GM13976 (cell line): ENCODE measurements at regions not wholly inside any gene's neighbourhood (a gene's known extent, or its start where the extent isn't known, plus 50 kb on each side); places are given as distances from the start of the nearest gene placed in this dataset.

Source experiments
- DNase-seq: peaks from one replicate; pipeline ENCODE4 v3.0.0; 2012; ENCODE audit warnings: low spot score
- in situ Hi-C: fragments of 300-500 bp; cut with MboI; formaldehyde crosslinking; loops from one replicate; pipeline ENCODE4 v1.12.0; 2022; ENCODE audit warnings: low sequenced_read_pairs, mixed read lengths, inconsistent platforms; ENCODE audit not compliant: unreplicated experiment
- TF ChIP-seq, protein P1 (sequence below): IDR thresholded peaks from 2 replicates; pipeline ENCODE4 v1.5.1; 2012; ENCODE audit warnings: borderline replicate concordance, mild to moderate bottlenecking; ENCODE audit not compliant: insufficient read depth; ENCODE audit errors: extremely low read depth, missing control alignments, control extremely low read depth

DNA sequence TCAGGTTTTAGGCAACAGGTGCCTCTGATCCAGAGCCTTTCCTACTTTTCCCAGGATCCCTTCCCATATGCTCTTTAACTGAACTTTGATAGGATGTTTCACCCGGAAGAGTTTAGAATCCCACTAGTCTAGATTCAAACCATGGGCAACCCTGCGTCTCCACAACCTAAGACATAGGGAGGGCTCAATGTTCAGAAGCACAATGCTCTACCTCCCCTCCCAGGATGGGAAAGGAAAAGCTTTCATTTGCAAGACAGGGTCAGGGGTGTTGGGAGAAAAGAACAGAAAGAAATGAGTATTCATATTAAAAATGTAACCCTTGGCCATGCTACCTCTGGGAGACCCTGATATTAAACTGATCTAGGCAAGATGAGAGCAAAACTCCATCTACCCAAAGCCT is 230.4 kb downstream of the MREG start:
- in situ Hi-C loops: no loop called here
- no peak for DNase-seq
- TF ChIP-seq, protein P1, sequence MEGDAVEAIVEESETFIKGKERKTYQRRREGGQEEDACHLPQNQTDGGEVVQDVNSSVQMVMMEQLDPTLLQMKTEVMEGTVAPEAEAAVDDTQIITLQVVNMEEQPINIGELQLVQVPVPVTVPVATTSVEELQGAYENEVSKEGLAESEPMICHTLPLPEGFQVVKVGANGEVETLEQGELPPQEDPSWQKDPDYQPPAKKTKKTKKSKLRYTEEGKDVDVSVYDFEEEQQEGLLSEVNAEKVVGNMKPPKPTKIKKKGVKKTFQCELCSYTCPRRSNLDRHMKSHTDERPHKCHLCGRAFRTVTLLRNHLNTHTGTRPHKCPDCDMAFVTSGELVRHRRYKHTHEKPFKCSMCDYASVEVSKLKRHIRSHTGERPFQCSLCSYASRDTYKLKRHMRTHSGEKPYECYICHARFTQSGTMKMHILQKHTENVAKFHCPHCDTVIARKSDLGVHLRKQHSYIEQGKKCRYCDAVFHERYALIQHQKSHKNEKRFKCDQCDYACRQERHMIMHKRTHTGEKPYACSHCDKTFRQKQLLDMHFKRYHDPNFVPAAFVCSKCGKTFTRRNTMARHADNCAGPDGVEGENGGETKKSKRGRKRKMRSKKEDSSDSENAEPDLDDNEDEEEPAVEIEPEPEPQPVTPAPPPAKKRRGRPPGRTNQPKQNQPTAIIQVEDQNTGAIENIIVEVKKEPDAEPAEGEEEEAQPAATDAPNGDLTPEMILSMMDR: no peak

DNA sequence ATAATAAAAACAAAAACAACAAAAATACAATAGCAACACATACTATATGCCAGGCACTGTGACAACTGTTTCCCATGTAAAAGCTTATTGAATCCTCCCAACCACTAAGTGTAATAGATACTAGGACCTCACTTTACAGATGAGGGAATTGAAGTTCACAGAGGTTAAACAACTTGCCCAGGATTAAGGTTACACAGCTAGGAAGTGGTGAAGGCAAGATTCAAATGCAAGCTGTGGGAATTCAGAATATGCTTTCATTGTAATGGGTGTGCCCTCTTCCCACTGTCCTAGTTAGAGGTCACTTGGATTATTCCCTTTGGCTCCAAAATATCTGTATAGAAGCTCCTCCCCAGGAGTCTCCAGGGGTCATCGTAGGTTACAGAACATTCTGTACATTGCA is 231.1 kb downstream of the MREG start:
- DNase-seq: no peak
- in situ Hi-C loops: no loop called here
- TF ChIP-seq, protein P1: no peak

DNA sequence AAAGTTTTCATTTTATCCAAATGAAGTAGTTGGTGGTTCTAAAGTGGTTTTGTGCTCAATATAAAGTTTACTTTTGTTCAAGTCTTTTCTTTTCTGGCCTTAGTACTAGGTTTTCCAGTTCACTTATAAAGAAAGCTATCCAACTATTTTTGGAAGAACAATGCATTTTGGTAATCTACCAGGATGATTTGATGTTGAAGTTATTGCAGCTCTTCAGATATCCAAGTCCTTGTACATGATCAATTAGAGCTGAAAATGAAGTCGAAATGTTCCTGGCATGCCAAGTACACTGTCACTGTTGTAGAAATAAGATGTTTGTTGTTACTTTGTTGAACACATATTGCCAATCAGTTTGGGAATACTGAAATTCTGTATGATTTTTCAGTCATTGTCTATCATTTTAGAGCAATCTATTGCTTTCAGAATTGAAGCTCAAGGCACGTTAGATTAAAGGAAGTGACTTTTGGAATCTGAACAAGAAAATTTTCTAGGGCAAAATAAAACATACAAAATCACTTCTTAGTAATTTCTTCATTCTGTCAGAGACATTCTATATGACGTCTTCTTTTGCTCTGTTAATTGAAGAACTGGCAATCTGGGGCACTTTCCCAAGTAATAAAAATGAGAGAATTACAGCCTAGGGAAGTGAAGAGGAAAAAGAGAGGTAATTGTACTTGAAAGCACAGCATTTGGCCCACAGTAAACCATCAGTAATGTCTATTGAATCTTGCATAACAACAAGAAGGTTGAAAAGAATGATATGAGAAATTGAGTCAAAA is 232.3 kb downstream of the MREG start:
- no peak for DNase-seq
- TF ChIP-seq, protein P1: no peak
- in situ Hi-C loops: no loop called here

DNA sequence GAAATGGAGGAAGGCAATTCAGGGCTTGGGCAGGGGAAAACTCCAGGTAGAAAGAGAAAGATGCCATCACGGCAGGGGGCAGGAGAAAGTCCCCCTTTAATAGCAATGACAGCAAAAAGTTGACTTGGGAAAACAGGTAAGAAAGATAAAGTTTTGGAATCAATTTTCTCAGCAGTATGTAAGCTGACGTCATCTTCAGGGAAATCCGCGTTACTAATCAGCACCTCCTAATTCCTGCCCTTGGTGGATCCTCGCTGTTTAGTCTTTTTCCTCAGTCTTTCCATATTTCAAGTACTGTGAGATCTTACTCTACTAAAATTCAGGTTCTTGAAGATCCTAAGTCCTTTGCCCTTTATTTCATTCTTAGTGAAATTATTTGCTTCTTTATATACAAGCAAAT is 233.0 kb downstream of the MREG start:
- in situ Hi-C loops: no loop called here

DNA sequence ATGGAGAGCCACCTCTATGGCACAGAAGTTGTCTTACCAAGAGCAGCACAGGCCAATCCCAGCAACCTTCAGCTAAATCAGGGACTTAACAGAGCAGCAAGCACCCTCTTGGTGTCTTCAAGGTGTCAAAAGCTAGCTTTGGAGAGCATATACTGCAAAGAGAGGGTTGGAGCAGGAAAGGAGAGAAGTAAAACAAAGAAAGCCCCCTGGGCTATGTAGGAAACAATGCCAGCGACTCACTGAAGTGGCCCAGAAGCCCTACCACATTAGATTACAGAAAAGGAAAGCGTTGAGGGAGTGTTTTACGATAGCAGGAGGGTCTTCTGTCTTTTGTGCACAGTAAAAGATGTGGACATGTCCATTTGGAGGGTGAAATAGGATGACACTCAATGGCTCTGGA is 233.4 kb downstream of the MREG start:
- DNase-seq: no peak
- in situ Hi-C loops: no loop called here
- TF ChIP-seq, protein P1: no peak

More for the DNA sequence above, 233.0 kb downstream of the MREG start:
- no peak for DNase-seq
- TF ChIP-seq, protein P1: no peak

DNA sequence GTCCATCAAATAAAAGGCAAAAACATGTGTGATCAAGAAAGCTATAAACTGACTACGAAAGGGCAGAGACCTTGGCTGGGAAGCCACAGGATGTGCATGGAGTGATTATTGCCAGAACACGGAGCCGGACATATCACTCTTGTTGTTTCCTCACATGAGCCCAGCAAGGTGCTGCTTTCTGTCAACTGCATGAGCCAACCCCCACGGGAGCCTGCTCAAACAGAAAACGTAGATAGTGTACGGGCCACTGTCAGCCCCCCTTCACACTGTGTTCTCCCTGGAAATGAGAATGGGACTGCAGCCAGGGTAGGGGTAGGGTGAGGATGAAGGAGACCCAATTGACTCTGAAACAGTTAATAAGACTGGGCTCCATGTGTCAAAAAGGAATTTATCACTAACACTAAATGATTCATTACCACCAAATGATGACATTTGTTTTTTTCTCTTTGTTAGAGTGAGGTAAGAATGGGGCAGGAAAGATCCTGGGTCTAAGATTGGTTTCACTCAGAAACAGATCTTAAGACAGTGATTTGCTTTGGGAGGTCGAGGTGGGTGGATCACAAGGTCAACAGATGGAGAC is 235.8 kb downstream of the MREG start:
- no peak for DNase-seq
- in situ Hi-C loops: no loop called here
- TF ChIP-seq, protein P1: no peak
